ENCODE measurements at regions not wholly inside any gene's neighbourhood (a gene's known extent, or its start where the extent isn't known, plus 50 kb on each side); places are given as distances from the start of the nearest gene placed in this dataset.
"Not testable (repeated sequence)": the region's sequence is repeated elsewhere in the genome, so short reads cannot be mapped to it uniquely, and the experiment has no call there.

- DNase-seq (ENCODE audit: low read depth in 4 of 4, low spot score in 3 of 4) = no peak
These were observed 143.7 kb upstream of the ZNF385D start for GRCh38 chr3:21894459-21895340.

DNA sequence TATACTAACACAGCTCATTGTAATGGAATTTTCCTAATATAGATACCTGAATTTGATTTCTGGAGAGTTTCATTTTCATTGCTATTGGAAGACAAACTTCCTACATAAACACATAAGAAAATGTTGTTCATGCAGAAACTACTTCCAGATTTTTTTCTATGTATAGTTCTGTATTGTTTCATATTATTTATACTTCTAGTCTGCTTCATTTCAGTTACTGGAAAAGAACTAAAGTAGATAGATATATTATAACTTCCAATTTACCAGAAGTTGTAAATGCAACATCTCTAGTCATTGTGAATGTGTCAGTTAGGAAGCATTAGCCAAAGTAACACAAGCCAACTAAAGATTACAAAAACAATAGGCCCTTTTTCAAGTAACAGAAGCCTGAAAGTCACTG, 147.3 kb upstream of the ZNF385D start:
- no peak for DNase-seq (ENCODE audit: low read depth in 4 of 4, low spot score in 3 of 4)

DNA sequence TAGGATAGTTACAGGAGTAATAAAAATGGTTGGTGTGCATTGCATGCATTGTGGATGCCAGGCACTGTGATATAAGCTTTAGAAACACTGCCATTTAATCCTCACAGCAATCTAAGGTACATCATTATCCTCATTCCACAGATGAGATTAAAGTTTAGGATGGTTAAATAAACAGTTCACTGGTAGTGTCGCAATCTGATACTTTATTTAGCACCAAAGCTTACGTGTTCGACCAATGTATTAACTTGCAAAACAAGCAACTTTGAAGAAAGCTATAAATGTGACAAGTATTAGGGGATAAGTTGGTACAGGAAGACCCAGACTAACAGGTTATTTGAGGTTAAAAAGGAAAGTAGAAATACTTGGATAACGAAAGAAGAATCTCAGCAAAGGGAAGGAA, 150.5 kb upstream of the ZNF385D start:
- no peak for DNase-seq (ENCODE audit: low read depth in 4 of 4, low spot score in 3 of 4)

- DNase-seq (ENCODE audit: low read depth in 4 of 4, low spot score in 3 of 4) = no peak
These were observed 151.9 kb upstream of the ZNF385D start for GRCh38 chr3:21902956-21903355.

GRCh38 chr3:21909096-21909495, 158.1 kb upstream of the ZNF385D start:
- no peak for DNase-seq (ENCODE audit: low read depth in 4 of 4, low spot score in 3 of 4)

DNA sequence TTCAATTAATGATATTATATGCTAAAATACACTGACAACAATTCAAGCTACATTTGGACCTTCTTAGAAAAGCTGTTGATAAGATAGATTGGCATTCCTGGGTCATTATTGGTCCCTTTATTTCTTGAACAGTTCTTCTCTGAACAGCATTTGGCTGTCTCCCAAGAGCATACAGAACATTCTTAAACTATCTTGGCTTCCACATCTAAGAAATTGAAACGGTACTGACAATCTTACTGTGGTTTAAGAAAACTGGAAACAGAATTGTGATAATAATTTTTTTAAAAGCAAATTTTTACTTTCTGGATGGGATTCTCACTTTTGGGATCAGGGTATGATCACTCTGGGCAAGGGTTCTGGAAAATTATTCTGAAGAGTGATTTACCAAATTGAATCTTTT, 161.7 kb upstream of the ZNF385D start:
- DNase-seq (ENCODE audit: low read depth in 4 of 4, low spot score in 3 of 4) = no peak

- no peak for DNase-seq (ENCODE audit: low read depth in 4 of 4, low spot score in 3 of 4)
These were observed 162.8 kb upstream of the ZNF385D start for GRCh38 chr3:21913791-21914190.

DNA sequence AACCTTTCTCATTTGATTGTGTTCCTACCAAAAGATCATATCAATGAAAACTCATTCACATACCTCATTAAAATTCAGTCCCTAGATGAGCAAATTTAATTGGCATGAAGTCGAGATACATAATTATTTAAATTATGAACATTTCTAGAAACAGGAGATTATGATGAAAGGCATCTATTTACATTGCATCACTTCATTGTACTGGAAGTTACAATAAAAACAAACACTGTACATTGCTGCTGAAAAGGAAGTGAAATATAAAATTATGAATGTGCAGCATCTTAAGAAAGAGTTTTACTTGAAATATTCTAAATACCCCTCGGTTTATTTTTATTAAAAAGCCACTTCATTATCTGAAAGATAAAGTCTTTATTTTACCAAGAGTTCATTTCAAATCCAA, 163.4 kb upstream of the ZNF385D start:
- no peak for DNase-seq (ENCODE audit: low read depth in 4 of 4, low spot score in 3 of 4)

DNA sequence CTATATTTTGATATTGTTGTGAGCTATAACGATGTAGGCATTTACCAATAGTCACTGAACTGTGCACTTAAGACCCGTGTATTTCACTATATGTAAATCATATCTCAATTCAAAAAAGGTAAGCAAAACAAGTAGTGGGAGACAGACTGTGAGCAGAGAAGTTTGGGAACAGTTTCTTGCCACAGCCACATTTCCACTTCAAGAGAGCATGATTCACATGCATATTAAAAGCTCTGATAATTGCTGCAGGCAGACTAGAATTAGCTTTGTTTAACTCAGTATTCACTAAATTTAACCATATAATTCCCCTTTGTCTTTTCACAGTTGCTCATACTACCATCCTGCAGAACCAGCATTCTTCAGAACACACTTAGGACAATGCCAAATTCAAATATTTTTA, 168.4 kb upstream of the ZNF385D start:
- DNase-seq (ENCODE audit: low read depth in 4 of 4, low spot score in 3 of 4) = no peak

GRCh38 chr3:21920421-21920861, 169.4 kb upstream of the ZNF385D start:
- DNase-seq (ENCODE audit: low read depth in 4 of 4, low spot score in 3 of 4) = no peak

DNA sequence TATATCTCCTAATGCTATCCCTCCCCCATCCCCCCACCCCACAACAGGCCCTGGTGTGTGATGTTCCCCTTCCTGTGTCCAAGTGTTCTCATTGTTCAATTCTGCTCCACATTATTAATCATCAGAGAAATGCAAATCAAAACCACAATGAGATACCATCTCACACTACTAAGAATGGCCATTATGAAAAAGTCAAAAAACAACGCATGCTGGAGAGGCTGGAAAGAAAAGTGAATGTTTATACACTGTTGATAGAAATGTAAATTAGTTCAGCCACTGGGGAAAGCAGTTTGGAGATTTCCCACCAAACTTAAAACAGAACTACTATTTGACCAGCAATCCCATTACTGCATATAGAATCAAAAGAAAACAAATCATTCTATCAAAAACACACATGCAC, 172.1 kb upstream of the ZNF385D start:
- not testable (repeated sequence) for DNase-seq (ENCODE audit: low read depth in 4 of 4, low spot score in 3 of 4)

DNA sequence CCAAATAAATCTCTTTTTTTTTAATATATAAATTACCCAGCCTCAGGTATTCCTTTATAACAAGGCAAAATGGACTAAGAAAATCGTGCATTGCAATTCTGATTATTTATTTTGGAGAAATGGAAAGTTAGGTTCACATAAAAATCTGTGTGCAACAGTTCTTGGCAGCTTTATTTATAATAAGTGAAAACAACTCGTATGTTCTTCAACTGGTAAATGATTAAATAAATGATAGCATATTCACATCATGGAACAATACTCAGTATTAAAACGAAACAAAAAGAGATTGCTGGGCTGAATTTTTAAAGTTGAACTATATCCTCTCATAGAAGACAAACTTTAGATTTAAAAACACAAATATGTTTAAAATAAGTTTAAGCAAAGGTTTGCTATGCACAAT, 176.3 kb upstream of the ZNF385D start:
- no peak for DNase-seq (ENCODE audit: low read depth in 4 of 4, low spot score in 3 of 4)

DNA sequence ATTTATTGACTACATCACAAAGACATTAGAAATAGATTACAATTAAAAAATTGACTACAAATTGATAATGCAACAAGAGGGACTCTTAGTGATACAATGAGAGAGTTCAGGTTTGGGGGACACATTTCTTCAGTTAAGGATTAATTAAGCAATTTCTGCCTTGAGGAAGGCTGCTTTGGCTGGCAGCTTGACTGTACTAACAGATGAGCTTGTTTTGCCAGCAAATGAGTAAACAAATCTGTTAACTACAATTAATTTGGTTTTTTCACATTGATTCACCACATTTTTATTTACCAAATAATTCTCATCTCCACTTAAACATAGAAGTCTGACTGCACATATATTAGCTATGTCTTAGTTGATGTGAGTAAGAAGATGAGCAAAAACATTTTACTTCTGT, 183.6 kb upstream of the ZNF385D start:
- no peak for DNase-seq (ENCODE audit: low read depth in 4 of 4, low spot score in 3 of 4)

DNA sequence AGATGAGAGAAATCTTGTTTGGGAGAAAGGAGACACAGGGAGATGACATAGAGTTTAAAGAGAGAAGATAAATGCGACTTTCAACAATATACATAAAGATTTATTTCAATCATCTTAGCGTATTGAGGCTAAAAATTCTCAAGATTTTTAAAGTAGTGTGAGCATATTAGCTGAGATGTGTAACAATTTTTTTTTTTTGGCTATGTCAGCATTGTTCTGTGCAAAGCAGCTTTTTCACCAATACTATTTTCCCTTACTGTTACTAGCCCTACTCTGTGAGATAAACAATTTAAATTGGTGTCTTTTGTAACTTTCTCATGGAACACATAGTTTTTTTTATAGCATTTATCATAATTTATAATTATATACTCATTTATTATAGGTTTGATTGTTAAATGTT, 185.2 kb upstream of the ZNF385D start:
- no peak for DNase-seq (ENCODE audit: low read depth in 4 of 4, low spot score in 3 of 4)

DNA sequence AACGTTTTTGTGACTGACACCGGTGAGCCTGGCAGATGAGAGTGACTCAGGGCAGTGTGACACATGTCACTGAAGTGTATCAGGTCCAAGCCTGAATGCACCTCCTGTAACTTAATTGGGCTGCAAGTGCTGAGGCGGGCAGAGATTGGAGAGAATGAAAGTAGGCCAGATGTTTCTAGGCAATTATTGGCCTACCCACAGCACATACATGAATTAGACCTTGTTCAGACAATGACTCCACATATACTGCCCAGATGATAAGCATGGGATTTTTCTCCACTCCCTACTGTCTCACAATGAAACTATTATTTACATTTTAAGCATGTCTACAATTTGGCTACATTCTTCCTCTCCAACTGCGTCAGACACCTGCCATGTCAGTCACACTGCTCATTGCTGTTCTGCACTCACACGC, 187.3 kb upstream of the ZNF385D start:
- no peak for DNase-seq (ENCODE audit: low read depth in 4 of 4, low spot score in 3 of 4)

DNA sequence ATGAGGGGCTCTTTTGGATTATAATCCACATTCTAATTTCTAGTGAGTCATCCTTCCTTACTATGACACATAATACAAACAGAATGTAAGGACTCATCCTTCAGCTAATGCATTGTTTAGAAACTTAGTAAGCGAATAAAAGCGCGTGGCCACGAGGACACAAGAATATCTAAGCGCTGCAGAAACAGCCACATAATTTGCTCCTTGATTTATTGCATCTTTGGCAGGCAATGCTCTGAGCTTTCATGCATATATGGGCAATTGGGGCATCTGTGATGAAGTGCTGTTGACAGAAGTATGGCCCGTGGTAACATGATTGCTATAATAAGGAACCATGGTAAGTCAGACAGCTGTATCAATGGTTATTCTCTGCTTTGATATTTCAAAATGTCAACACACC, 191.3 kb upstream of the ZNF385D start:
- DNase-seq (ENCODE audit: low read depth in 4 of 4, low spot score in 3 of 4) = no peak

DNA sequence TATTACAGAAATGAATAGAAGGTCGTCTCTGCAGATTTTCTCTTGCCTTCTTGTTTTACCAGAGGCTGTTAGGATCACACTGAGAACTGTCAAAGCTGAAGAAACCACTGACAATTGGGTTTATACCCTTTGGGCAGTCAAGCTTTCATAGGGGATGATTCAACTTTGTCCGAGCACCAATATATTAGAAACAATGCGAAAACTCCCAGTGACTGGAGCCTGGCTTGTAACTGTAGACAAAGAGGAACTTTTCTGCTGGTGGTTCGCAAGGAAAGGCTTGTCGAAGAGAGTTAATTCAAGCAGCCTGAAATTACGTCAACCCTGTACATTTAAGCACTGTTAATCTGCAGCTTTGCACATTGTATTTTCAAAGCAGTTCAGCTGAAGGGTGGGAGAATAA, 193.2 kb upstream of the ZNF385D start:
- DNase-seq (ENCODE audit: low read depth in 4 of 4, low spot score in 3 of 4) = no peak

GRCh38 chr3:21952856-21953255, 201.8 kb upstream of the ZNF385D start:
- DNase-seq (ENCODE audit: low read depth in 4 of 4, low spot score in 3 of 4) = peak in 1 of 4 donors; percentile 12

GRCh38 chr3:21954709-21955108, 203.7 kb upstream of the ZNF385D start:
- no peak for DNase-seq (ENCODE audit: low read depth in 4 of 4, low spot score in 3 of 4)

- no peak for DNase-seq (ENCODE audit: low read depth in 4 of 4, low spot score in 3 of 4)
These were observed 204.4 kb upstream of the ZNF385D start for GRCh38 chr3:21955406-21955805.

GRCh38 chr3:21960033-21960432, 209.0 kb upstream of the ZNF385D start:
- DNase-seq (ENCODE audit: low read depth in 4 of 4, low spot score in 3 of 4) = no peak

DNA sequence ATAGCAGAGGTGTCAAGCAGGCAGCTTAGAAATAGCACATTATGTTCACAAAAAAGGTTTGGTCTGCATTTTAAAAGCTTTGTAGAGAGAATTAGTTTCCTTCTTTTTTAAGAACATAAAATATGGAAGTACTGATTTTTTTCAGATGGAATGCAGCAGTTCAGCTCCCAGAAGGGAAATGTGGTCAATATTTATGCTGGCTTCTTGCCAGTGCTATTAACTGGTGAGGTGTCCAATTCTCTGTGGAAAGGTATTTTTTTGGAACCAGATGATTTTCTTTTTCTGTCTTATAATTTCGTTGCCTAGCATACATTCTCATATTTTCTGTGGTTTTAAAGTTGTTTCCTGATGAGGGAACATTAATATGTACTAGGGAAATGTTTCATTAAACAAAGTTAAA, 211.4 kb upstream of the ZNF385D start:
- no peak for DNase-seq (ENCODE audit: low read depth in 4 of 4, low spot score in 3 of 4)

GRCh38 chr3:21966457-21966856, 215.4 kb upstream of the ZNF385D start:
- not testable (repeated sequence) for DNase-seq (ENCODE audit: low read depth in 4 of 4, low spot score in 3 of 4)

Data from right renal pelvis (tissue), 4 donors.